HL-60 (cell line): ENCODE measurements at regions not wholly inside any gene's neighbourhood (a gene's known extent, or its start where the extent isn't known, plus 50 kb on each side); places are given as distances from the start of the nearest gene placed in this dataset.
"Not testable (repeated sequence)": the region's sequence is repeated elsewhere in the genome, so short reads cannot be mapped to it uniquely, and the experiment has no call there.

Experiments
- DNase-seq, 2 experiments: peaks; one replicate each; pipeline ENCODE4 v3.0.0-alpha.2; 2010 to 2020; ENCODE audit warnings: low read depth in 1 of 2, low spot score in 1 of 2
- H3K27ac ChIP-seq: fragments of 250-450 bp; sonication (Bioruptor Pico); replicated peaks from 2 replicates; pipeline ENCODE4 v1.5.1; 2020; ENCODE audit warnings: mild to moderate bottlenecking, moderate library complexity
- H3K27me3 ChIP-seq: fragments of 250-450 bp; sonication (Bioruptor Pico); 2 replicates; pipeline ENCODE4 v1.5.1; 2021; ENCODE audit warnings: mild to moderate bottlenecking, moderate library complexity; ENCODE audit not compliant: insufficient read depth, poor library complexity, severe bottlenecking
- H3K4me3 ChIP-seq: replicated peaks from 2 replicates; pipeline ENCODE4 v1.5.1; 2011; ENCODE audit warnings: mild to moderate bottlenecking, control low read depth, low read length; ENCODE audit not compliant: insufficient read depth
- CTCF ChIP-seq: IDR thresholded peaks from one replicate; pipeline ENCODE4 v1.5.1; 2011; ENCODE audit warnings: low read length, control low read depth, inconsistent platforms; ENCODE audit not compliant: insufficient read depth
- GABPA ChIP-seq: IDR thresholded peaks from 2 replicates; pipeline ENCODE4 v1.6.1; 2012; ENCODE audit warnings: low read depth
- POLR2AphosphoS5 ChIP-seq: IDR thresholded peaks from 2 replicates; pipeline ENCODE4 v1.6.1; 2012; ENCODE audit warnings: low read depth
- SPI1 ChIP-seq: IDR thresholded peaks from 2 replicates; pipeline ENCODE4 v1.6.1; 2012; ENCODE audit warnings: low read depth, mild to moderate bottlenecking, borderline replicate concordance
- TF ChIP-seq, protein P1 (sequence below): IDR thresholded peaks from 2 replicates; pipeline ENCODE4 v1.6.1; 2012; ENCODE audit warnings: low read depth; ENCODE audit not compliant: insufficient replicate concordance

DNA sequence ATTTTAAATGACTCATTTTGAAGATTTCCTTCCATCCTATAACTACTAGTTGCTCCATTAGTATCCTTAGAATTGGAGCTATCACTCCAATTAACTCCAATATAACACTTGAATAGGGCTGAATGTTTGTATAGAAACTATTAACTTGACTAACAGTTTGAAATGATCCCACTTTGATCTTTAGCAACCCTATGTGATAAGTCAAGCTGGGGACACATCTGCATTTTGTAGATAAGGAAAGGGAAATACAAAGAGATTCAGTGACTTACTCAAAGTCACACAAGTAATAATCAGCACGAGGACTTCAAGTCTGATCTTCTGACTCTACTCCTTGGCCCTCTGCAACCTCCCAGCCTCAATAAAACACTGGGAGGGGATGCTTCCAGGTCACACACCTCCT is 101.1 kb downstream of the TMEM215 start:
- H3K27me3 ChIP-seq, result peaks cover under 1% of the 10 kb centered on the region
- no peak for TF ChIP-seq POLR2AphosphoS5
- TF ChIP-seq, protein P1, sequence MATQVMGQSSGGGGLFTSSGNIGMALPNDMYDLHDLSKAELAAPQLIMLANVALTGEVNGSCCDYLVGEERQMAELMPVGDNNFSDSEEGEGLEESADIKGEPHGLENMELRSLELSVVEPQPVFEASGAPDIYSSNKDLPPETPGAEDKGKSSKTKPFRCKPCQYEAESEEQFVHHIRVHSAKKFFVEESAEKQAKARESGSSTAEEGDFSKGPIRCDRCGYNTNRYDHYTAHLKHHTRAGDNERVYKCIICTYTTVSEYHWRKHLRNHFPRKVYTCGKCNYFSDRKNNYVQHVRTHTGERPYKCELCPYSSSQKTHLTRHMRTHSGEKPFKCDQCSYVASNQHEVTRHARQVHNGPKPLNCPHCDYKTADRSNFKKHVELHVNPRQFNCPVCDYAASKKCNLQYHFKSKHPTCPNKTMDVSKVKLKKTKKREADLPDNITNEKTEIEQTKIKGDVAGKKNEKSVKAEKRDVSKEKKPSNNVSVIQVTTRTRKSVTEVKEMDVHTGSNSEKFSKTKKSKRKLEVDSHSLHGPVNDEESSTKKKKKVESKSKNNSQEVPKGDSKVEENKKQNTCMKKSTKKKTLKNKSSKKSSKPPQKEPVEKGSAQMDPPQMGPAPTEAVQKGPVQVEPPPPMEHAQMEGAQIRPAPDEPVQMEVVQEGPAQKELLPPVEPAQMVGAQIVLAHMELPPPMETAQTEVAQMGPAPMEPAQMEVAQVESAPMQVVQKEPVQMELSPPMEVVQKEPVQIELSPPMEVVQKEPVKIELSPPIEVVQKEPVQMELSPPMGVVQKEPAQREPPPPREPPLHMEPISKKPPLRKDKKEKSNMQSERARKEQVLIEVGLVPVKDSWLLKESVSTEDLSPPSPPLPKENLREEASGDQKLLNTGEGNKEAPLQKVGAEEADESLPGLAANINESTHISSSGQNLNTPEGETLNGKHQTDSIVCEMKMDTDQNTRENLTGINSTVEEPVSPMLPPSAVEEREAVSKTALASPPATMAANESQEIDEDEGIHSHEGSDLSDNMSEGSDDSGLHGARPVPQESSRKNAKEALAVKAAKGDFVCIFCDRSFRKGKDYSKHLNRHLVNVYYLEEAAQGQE, result no peak
- TF ChIP-seq CTCF, result no peak
- no peak for TF ChIP-seq SPI1
- TF ChIP-seq GABPA, result no peak
- no peak overlapping the region for H3K4me3 ChIP-seq
- H3K27ac ChIP-seq, result no peak overlapping the region
- no peak for DNase-seq

DNA sequence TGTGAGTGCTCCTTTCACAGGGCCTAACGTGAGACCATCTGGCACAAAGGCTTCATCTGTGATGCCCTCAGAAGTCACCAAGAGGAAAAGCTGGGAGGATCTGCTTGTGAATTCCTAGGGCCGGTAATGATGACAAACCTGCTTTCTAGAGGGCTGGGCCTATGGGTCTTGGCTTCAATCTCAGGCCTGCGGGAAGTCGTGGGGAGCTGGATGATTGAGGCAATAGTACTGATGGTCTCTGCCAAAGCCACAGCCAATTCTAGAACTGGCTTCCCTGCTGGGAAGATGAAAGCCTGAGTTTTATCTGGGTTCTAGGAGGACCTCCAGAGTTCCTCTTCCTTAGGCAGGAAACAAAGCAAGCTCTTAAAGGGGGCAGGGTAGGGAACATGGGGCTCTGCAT is 102.7 kb downstream of the TMEM215 start:
- no peak overlapping the region for H3K4me3 ChIP-seq
- no peak for DNase-seq
- no peak overlapping the region for H3K27ac ChIP-seq
- TF ChIP-seq, protein P1, result no peak
- TF ChIP-seq POLR2AphosphoS5, result no peak
- no peak for TF ChIP-seq CTCF
- no peak for TF ChIP-seq SPI1
- TF ChIP-seq GABPA, result no peak
- peaks cover 5% of the 10 kb centered on the region for H3K27me3 ChIP-seq

- not testable (repeated sequence) for H3K27ac ChIP-seq, H3K27me3 ChIP-seq, DNase-seq, H3K4me3 ChIP-seq
These were observed 106.9 kb downstream of the APTX start for GRCh38 chr9:32894485-32894884.

DNA sequence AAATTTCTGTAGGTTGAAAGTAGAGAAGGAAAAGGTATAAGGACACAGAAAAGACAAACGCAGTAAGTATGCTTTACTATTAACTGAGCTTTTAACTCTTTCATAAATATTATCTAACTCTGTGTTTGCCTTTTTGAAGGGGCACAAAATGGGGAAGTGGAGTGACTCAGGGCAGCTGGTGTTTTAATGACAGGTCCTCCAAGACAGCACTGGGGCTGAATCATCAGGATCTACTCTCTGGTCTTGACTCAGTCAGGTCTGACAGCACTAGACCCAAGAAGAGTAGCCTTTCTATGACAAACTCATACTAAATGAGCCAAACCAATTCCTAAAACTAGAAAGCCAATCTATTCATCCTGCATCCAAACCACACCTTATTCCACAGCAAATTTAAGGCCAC is 102.2 kb downstream of the APTX start:
- DNase-seq, result peak in 1 of 2 experiments; percentile 51
- H3K27ac ChIP-seq, result no peak overlapping the region

More for the DNA sequence above, 102.2 kb downstream of the APTX start:
- Histone ChIP-seq H3K27me3 (no peaks in the 10 kb centered on the region), H3K4me3 (no peak overlapping the region)
- TF ChIP-seq, protein P1, result no peak
- TF ChIP-seq SPI1, result peak; percentile 97
- TF ChIP-seq POLR2AphosphoS5, result no peak
